ENCODE measurements at regions not wholly inside any gene's neighbourhood (a gene's known extent, or its start where the extent isn't known, plus 50 kb on each side); places are given as distances from the start of the nearest gene placed in this dataset.

DNA sequence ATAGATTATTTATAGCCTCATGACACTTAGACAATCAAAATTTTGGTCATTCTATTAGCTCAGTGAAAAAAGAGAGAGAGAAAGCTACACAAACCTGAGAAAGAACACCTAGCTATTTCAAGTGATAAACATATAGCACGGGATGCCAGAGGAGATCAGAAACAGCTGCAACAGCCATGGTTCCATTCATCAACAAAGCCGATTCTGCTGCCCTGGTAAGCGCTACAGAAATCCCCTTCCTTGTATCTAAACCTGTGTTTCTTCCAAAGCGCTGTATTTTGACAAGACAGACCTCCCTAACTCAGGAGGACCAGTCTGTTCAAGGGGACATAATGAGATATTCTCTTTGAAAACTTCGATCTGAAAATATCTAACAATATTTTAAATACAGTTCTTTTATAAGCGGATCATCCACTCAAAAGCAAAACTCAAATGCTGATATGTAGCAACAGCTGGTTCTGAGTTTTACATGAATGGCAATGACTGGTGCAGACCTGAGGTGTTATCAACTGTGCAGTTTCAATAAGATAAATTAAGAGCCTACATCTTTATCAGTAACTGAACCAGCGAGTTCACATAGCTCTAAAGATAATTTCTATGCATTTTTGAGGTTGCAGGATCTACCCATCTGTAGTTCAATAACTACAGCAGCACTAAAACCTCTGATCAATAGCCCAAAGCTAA, 447.8 kb downstream of the FRK start:
- Mint-ChIP-seq H3K4me1 (ENCODE audit: unreplicated experiment) (no peaks in the 10 kb centered on the region), H3K27ac (ENCODE audit: unreplicated experiment) (no peak overlapping the region), H3K9me3 (ENCODE audit: unreplicated experiment) (no peaks in the 10 kb centered on the region), H3K4me3 (ENCODE audit: unreplicated experiment) (no peak overlapping the region), H3K36me3 (ENCODE audit: low read depth, unreplicated experiment) (no peaks in the 10 kb centered on the region), H3K27me3 (ENCODE audit: unreplicated experiment) (no peaks in the 10 kb centered on the region)
- DNase-seq (ENCODE audit: low spot score), result no peak
- TF ChIP-seq CTCF (IDR thresholded peaks at IDR 0.05; ENCODE audit: unreplicated experiment), result no peak

DNA sequence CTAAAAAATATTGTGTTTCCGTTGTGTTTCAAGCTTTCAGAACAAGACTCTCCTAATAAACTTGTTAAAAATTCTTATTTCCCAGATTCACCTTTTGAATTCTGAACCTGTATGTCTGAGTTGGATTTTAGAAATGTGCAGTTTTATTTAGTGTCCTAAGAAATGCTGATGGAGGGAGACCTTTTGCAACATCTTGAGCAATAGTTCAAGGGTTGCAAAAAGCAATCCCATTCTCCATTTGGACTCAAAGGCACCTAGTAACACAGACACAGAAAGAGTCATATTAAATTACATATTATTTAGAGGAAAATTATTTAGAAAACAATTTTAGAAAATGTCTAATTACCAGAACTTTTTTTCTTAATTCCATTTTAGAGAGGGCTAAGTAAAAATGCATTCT, 448.5 kb downstream of the FRK start:
- no peak for TF ChIP-seq CTCF (IDR thresholded peaks at IDR 0.05; ENCODE audit: unreplicated experiment)
- Mint-ChIP-seq H3K4me1 (ENCODE audit: unreplicated experiment) (no peaks in the 10 kb centered on the region), H3K4me3 (ENCODE audit: unreplicated experiment) (no peak overlapping the region), H3K27me3 (ENCODE audit: unreplicated experiment) (no peaks in the 10 kb centered on the region), H3K27ac (ENCODE audit: unreplicated experiment) (no peak overlapping the region), H3K36me3 (ENCODE audit: low read depth, unreplicated experiment) (no peaks in the 10 kb centered on the region), H3K9me3 (ENCODE audit: unreplicated experiment) (no peaks in the 10 kb centered on the region)
- DNase-seq (ENCODE audit: low spot score), result no peak

- no peaks in the 10 kb centered on the region for H3K36me3 Mint-ChIP-seq (ENCODE audit: low read depth, unreplicated experiment)
- H3K4me3 Mint-ChIP-seq (ENCODE audit: unreplicated experiment), result no peak overlapping the region
- TF ChIP-seq CTCF (IDR thresholded peaks at IDR 0.05; ENCODE audit: unreplicated experiment), result no peak
- no peak for DNase-seq (ENCODE audit: low spot score)
- H3K27me3 Mint-ChIP-seq (ENCODE audit: unreplicated experiment), result no peaks in the 10 kb centered on the region
- no peaks in the 10 kb centered on the region for H3K4me1 Mint-ChIP-seq (ENCODE audit: unreplicated experiment)
- no peak overlapping the region for H3K27ac Mint-ChIP-seq (ENCODE audit: unreplicated experiment)
- H3K9me3 Mint-ChIP-seq (ENCODE audit: unreplicated experiment), result no peaks in the 10 kb centered on the region
Measured at GRCh38 chr6:115610696-115611095, 450.0 kb downstream of the FRK start.

- Mint-ChIP-seq H3K27ac (ENCODE audit: unreplicated experiment) (no peak overlapping the region), H3K4me3 (ENCODE audit: unreplicated experiment) (no peak overlapping the region), H3K9me3 (ENCODE audit: unreplicated experiment) (no peaks in the 10 kb centered on the region), H3K4me1 (ENCODE audit: unreplicated experiment) (no peaks in the 10 kb centered on the region), H3K36me3 (ENCODE audit: low read depth, unreplicated experiment) (no peaks in the 10 kb centered on the region), H3K27me3 (ENCODE audit: unreplicated experiment) (no peaks in the 10 kb centered on the region)
- DNase-seq (ENCODE audit: low spot score), result no peak
- no peak for TF ChIP-seq CTCF (IDR thresholded peaks at IDR 0.05; ENCODE audit: unreplicated experiment)
Measured at GRCh38 chr6:115609111-115609510, 451.6 kb downstream of the FRK start.

GRCh38 chr6:115602466-115602865, 458.2 kb downstream of the FRK start:
- Mint-ChIP-seq H3K4me1 (ENCODE audit: unreplicated experiment) (no peaks in the 10 kb centered on the region), H3K27ac (ENCODE audit: unreplicated experiment) (no peak overlapping the region), H3K4me3 (ENCODE audit: unreplicated experiment) (no peak overlapping the region), H3K9me3 (ENCODE audit: unreplicated experiment) (no peaks in the 10 kb centered on the region), H3K36me3 (ENCODE audit: low read depth, unreplicated experiment) (no peaks in the 10 kb centered on the region), H3K27me3 (ENCODE audit: unreplicated experiment) (no peaks in the 10 kb centered on the region)
- TF ChIP-seq CTCF (IDR thresholded peaks at IDR 0.05; ENCODE audit: unreplicated experiment), result no peak
- DNase-seq (ENCODE audit: low spot score), result no peak

All from endothelial cell (in vitro differentiated cells).